GM21515 (cell line): ENCODE measurements at regions not wholly inside any gene's neighbourhood (a gene's known extent, or its start where the extent isn't known, plus 50 kb on each side); places are given as distances from the start of the nearest gene placed in this dataset.

Experiments
- ATAC-seq: cut with Tn5 transposase; IDR thresholded peaks from one replicate; pipeline ENCODE4 v1.9.1; 2021; ENCODE audit not compliant: unreplicated experiment

DNA sequence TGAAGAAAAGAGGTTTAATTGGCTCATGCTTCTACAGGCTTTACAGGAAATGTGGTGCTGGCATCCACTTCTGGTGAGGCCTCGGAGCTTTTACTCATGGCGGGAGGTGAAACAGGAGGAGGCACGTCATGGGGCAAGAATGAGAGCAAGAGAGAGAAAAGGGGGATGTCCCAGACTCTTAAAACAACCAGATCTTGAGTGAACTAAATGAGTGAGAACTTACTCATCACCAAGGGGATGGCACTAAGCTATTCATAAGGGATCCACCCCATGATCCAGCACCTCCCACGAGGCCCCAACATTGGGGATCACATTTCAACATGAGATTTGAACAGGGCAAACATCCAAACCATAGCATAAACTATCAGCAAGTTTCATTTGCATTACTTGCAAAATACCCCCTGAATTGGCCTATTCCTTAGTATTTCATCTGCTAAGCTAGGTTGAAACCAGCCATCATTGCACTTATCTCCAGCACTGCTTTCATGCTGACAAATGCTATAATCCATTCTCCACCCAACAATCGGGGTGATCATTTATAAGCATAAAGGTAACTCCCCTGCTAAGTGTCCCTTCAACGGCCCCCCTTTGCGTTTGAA, 179.0 kb downstream of the NOC3L start:
- no peak for ATAC-seq

DNA sequence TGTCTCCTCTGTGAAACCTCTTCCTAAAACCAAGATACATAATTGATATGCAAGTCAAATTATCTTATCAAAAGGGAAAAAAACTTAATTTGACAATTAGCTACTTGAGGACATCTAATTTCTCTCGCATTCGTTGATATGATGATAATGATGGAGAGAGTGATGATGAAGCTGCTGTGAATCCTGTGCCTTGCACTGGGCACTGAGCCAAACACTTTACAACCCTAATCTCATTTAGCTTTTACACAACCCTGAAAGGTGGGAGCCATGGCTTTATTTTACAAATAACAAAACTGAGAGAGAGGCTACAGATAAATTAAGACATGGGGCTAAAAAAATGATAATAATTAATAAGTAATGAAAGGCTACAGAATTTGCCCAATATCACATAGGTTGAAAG, 176.0 kb downstream of the NOC3L start:
- no peak for ATAC-seq

DNA sequence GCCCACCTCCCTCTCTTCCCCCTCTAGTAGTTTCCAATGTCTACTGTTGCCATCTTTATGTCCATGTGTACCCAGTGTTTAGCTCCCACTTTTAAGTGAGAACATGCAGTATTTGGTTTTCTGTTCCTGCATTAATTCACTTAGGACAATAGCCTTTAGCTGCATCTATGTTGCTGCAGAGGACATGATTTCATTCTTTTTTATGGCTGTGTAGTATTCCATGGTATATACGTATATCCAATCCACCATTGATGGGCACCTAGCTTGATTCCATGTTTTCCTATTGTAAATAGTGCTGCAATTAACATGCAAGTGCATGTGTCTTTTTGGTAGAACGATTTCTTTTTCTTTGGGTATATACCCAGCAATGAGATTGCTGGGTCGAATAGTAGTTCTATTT, 170.4 kb downstream of the NOC3L start:
- no peak for ATAC-seq

DNA sequence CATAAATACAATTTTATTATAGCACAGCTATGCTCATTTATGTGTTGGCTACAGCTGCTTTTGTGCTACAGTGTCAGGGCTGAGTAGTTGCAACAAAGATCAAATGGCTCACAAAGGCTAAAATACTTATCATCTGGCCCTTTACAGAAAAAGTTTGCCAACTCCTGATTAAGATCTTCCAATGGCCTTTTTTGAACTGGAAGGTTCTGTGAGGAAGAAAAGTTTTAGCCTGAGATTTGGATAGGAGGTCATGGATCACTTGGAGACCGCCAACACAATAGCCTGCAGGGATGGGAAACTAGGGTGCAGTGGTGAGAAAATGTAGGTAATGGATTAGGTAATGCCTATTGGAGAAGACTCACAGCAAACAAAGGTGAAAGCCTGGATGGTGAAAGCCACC, 169.8 kb downstream of the NOC3L start:
- no peak for ATAC-seq

DNA sequence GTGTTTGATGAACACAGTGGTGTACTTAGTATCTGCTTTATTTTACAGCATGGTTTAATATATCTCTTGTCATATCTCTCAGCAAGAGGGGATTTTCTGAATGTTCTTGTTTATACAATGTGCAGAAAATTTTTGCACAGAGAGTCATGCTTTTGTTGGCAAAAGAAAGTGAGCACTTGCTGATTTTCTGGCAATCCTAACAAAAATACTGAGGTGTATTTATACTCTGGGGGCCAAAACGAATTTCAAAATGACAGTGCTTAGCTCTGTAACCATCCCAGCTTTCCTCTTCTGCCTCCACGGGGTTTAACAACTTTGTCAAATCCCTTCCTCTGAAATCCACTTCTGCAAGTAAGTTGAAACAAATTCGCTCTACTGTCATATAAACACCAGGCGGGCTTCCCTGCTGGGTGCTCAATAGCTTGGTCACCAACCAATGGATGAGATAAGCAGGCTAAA, 169.2 kb downstream of the NOC3L start:
- no peak for ATAC-seq

DNA sequence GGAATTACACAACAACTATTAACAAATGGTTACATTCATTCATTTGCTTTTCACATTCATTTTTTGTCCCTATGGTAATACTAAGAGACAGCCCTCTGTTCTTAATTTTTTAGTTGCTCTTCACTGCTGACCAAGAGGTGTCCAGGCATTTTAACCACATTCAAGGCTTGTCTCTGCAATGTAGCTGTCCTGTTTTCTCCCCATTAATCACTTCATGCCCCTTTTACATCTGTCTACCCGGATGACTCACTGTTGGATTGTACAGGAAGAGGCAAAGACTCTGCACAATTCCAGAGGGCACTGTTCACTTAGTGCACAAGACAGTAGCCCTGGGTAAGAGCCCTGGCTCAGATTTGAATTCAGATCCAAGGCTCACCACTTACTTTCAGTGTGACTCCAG, 168.5 kb downstream of the NOC3L start:
- no peak for ATAC-seq

DNA sequence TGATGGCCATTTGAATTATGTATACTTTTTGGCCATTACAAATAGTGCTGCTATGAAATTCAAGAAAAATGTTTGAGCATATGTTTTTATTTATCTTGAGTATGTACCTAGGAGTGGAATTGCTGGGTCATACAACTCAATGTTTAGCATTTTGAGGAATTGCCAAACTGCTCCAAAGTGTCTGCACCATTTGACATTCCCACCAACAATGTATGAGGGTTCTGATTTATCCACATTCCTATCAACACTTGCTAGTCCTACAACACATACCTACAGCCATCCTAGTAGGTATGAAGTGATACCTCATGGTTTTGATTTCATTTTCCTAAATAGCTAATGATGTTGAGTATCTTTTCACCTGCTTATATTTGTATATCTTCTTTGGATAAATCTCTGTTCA, 165.5 kb downstream of the NOC3L start:
- no peak for ATAC-seq

DNA sequence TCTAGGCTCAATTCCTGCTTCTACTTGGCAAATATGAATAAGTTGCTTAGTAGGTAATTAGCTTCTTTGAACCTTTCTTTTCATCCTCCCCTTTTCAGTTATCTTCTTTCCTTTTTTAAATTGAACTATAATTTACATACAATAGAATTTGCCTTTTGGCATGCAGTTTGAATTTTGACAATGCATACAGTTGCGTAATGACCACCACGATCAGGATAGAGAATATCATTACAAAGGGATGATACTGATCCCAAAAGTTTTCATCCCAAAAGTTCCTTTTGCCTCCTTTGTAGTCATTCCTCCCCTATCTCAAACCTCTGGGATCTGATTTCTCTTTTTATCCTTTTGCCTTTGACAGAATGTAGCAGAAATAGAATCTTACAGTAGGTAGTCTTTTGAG, 164.4 kb downstream of the NOC3L start:
- ATAC-seq, result no peak

DNA sequence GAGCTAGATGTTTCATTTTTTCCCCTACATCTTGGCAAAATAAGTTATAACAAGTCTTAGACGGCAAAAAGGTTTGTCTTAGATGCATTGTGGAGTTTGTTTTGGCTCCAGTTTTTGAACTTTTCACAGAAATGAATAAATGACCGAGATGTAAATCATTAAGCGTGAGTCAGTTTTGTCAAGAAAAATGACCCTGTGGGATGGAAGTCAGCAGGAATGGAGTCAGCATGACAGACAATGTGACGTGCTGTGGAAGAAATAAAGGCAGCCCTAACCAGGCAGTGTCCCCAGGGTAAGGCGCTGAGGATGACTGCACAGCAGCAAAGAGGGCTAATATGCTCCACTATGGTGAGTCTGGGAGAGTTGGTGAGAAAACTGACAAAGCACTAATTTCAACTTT, 163.2 kb downstream of the NOC3L start:
- no peak for ATAC-seq

DNA sequence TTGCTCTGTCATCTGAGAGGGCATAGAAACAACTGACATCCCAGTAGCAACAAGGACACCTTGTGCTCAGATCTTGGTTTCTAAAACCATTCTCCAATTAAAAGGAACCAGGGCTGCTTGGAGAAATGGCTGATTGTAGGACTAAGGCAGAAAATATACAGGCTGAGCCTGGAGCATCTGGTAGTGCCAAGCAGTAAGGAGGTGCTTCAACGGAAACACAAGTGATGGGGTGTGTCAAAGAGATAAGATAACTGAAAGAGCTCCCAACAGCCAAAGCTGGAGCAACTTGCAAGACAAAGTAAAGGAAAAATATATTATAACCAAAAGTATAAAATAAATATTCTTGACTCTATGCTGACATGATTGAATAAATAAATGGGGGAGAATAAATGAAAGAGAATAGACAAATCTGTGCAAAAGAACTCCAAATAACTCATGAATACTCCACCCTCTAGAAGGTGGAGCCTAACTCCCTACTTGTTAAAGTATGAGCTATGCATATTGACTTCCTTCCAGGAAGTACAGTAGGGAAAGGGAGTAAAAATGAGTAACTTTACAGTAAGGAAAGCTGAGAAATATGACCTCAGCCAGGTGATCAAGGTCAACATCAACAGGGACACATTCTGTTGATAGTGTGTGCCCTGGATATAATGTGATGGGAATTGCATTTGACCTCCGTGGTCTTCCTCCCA, 162.4 kb downstream of the NOC3L start:
- ATAC-seq, result no peak

DNA sequence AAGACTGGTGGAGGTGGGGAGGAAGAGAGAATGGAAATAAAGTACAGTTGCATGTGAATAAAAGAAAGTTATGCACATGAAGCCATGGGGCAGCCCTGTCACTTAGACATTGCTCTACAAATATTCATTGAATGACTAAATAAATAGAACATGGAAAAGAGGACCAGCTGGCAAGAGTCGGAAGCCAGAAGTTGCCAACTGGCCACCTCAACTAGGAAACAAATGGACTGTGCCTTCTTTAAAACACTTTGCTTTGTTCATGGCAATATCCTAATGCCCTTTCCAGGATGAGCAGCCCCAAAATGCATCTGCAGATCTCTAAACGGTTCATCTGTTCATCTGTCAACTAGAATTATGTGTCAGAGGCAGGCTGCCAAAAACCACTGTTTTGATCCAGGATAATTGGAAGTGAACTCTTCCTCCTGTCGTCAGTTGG, 157.3 kb downstream of the NOC3L start:
- ATAC-seq, result no peak

DNA sequence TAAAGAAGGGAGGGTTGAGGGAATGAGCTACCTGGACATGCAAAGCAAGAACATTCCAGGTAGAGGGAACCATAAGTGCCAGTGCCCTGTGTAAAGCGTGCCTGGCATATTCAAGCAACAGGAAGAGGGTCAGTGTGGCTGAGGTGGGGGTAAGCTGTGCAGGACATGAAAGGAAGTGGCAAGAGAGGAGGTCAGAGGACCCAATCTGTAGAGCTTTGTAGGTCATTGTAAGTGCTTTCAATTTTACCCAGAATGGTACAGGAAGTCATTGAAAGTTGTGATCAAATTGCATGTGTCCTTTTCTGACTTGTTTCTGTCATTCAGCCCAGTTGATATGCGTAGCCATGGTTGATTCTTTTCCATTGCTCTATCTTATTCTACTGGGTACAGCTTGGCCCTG, 156.6 kb downstream of the NOC3L start:
- ATAC-seq, result no peak

DNA sequence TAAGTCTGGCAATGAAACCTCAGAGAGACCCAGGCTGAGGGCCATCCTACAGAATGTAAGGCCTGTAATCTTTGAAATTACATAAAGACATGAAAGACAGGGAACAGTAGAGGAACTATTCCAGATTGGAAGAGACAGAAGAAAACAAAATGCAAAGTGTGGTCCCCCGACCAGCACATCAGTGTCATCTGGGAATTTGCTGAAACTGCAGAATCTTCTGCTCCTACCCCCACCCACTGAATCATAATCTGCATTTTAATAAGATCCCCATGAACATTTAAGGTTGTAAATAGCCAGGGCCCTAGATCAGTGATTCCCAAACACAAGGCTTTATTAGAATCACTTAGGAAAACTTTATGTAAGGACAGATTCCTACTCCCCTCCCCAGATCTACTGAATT, 154.4 kb downstream of the NOC3L start:
- ATAC-seq, result no peak

DNA sequence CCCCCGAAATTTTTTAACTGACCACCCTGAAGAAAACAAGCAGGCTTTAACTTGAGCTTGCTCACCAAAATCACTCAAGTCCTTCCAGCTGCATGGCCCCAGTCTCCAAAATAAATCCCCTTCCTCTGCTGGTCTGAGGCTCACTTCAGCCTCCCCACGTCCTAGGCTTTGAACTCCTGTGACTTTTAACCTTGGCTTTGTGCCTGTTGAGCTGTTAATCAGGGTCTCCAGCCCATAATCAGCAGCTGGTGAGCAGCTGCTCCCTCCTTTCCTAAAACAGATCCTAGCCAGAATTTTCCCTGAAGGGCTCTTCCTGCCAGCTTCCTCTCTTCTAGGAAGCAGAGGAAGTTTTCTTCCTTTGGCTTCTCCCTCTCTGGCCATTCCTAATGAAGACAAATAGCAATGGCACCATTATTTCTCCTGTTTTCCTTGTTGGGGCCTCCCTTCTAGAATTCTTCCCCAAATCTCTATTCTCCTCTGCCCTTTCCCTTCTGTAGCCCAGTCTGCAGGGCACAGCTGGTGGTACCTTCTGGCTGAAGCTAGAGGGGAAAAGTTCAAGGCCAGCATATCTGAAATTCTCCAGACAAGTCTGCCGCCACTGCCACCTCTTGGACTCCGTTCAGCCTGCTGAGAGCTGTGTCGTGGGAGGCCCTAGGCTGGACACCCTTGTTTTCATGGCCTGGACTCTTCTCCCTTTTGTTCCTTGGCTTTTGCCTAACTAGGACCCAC, 152.1 kb downstream of the NOC3L start:
- ATAC-seq, result no peak

DNA sequence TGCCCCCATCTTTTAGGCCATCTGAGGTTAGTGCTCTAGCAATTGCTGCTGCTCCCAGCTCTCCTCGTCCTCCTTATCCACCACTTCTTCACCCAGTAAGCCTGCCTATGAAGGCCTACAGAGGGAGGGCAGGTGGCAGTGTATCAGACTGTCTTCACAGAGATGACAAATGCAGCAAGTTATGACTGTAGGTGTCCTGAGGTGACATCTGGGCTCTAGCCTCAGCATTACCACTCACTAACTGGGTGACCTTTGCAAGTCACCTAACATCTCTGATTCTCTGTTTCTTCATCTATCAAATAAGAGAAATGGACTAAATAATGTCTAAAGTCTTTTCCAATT, 151.6 kb downstream of the NOC3L start:
- no peak for ATAC-seq

DNA sequence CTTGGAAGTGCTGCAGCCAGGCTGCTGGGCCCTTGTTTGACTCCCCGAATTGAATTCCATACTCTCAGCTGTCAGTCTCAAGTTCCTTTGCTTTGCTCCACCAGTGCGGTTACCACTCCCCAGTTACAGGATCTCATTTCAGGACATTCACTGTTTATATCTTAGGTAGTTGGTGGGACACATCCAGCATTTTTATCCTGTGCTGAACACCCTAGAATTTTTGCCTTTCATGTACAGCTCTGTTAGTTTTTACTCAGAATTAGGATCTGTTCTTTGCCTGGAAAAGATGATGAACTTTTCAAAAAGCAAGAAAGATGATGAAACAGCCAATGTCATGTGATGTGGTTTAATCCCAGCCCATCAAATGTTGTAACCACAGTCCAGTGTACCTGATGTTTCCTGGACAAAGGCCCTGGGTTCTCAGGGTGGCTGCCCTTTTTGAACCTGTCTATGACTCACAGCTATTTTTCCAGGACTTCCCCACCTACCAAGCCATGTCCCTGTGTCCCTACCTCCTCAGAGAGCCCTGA, 149.7 kb downstream of the NOC3L start:
- ATAC-seq, result no peak

DNA sequence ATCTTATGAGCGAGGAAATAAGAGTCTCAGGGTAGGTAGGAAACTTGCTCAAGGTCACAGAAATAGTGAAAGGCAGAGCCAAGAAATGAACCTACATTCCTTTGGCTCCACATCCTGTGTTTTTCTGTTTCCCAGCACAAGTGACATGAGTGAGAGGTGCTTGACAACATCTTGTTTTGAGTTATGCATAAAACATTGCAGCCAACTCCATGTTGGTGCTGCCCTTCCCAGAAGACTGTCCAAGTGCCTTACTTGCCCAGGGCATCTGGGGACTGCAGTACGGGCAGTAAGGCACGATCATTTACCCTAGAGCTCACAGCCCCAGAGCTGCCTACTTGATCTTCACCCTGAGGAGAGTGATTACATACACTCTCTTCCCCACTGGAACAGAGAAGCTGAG, 148.8 kb downstream of the NOC3L start:
- no peak for ATAC-seq

DNA sequence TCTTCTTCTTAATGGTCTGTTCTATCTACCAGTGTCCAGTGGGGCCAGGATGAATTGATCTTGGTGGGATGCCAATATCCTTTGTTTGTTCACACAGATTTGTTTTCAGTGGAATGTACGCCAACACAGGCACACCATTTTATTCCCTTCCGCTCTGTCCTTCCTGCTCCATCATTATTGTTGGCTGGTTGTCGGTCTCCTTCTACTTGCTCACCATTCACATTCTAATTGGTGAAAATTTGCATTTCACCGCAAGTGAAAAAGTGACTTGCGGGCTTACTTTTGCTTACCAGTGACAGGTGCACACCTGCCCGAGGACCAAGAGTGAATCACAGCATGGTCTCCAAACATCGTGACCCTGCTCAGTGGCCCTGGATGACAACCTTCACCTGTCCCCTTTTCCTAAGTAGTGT, 148.3 kb downstream of the NOC3L start:
- ATAC-seq, result no peak

DNA sequence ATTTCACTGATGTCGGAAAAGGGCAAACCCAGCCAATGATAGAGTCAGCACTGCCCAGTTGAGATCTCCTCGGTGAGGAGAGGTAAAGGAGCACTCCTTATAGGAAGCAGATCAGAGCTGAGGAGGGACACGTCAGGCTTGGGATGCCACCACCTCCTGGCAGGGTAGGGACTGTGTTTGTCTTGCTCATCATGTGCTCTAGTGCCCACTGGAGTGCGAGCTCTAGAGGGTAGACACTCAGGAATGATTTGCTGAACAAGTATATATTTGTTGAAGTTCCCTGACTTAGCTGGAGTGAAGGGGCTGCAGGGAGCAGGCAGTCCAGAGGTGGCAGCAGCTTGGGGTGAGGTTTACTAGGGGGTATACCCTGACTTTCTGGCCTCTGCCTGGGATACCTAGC, 146.5 kb downstream of the NOC3L start:
- ATAC-seq, result no peak

DNA sequence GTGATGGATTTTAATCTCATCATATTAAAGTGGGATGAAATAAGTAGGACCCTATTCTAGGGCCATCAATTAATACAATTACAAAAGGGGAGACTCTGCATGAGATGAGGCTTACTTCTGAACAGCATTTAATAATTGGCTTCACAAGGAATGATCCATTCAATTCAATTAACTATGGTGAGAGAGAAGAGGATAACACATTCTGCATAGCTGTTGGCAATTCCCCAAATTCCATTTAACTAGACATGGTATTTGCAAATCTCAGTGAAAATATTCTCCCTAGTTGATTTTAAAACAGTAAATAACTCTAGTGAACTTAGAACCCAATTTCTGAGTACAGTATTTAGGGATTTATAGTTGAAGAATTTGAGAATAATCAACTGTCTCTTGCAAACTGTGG, 145.3 kb downstream of the NOC3L start:
- no peak for ATAC-seq

DNA sequence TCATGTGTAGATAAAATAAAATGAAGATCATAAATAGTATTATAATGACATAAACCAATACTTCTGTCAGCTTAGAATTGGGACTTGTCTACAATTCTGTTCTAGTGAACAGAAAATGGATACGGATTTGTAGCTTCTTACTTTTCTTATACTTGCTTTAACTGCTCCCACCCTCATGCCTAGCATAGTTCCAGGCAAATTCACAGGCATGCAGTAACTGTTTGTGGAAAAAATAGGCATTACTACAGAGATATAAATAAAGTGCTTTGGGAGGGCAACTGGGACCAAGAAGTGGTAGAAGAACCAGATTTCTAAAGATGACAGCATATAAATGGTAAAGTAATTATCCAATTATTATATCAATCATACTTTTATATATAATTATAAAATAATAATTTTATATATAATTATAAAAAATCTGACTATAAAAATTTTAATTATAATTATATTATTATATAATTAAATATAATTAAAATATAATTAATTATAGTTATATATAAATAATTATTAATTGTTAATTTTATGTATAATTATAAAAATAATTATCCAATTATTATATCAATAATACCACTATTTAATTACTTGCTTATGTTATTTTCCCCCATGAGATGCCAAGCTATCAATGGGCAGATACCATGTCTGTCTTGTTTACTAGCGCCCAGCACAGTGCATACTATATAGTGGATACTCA, 144.1 kb downstream of the NOC3L start:
- no peak for ATAC-seq

DNA sequence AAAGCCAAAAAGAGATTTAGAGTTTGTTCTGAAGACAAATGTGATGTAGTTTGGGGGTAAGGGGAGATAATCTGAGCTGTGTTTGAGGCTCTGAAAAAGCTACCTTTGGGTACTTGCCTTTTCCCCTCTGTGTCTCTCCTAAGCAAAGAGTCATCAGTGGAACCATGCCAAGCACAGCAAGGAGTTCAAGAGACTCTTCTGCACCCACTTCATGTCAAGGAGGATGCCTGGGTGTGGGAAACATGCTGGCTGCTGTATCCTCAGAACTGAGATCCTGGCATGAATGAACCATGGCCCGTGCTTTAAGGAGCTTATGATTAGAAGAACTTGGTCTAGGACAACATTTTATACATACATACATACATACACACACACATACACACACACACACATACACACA, 142.9 kb downstream of the NOC3L start:
- no peak for ATAC-seq
